ENCODE measurements at regions not wholly inside any gene's neighbourhood (a gene's known extent, or its start where the extent isn't known, plus 50 kb on each side); places are given as distances from the start of the nearest gene placed in this dataset.
A peak's percentile ranks its signal among the peaks of the same experiment; 100 is the strongest.
"Not testable (repeated sequence)": the region's sequence is repeated elsewhere in the genome, so short reads cannot be mapped to it uniquely, and the experiment has no call there.

- DNase-seq = no peak
Measured at GRCh38 chr2:39584283-39584965, 81.3 kb upstream of the TMEM178A start.

GRCh38 chr2:39585531-39585930 is 80.2 kb upstream of the TMEM178A start:
- not testable (repeated sequence) for DNase-seq

- no peak for DNase-seq
Measured at GRCh38 chr2:39587168-39587567, 78.5 kb upstream of the TMEM178A start.

GRCh38 chr2:39587641-39588040 is 78.1 kb upstream of the TMEM178A start:
- DNase-seq = no peak

- DNase-seq = peak; percentile 65
Measured at GRCh38 chr2:39593439-39594393, 72.0 kb upstream of the TMEM178A start.

GRCh38 chr2:39595116-39595515 is 70.6 kb upstream of the TMEM178A start:
- no peak for DNase-seq

- DNase-seq = no peak
Measured at GRCh38 chr2:39597314-39597713, 68.4 kb upstream of the TMEM178A start.

- no peak for DNase-seq
Measured at GRCh38 chr2:39602616-39603015, 63.1 kb upstream of the TMEM178A start.

- DNase-seq = no peak
Measured at GRCh38 chr2:39603436-39603835, 62.3 kb upstream of the TMEM178A start.

GRCh38 chr2:39604866-39605265 is 60.9 kb upstream of the TMEM178A start:
- no peak for DNase-seq

- DNase-seq = no peak
Measured at GRCh38 chr2:39606585-39606984, 59.1 kb upstream of the TMEM178A start.

GRCh38 chr2:39607538-39608262 is 58.0 kb upstream of the TMEM178A start:
- no peak for DNase-seq

GRCh38 chr2:39608263-39608575 is 57.5 kb upstream of the TMEM178A start:
- no peak for DNase-seq

GRCh38 chr2:39608686-39609441 is 56.9 kb upstream of the TMEM178A start:
- no peak for DNase-seq

- DNase-seq = no peak
Measured at GRCh38 chr2:39609917-39610316, 55.8 kb upstream of the TMEM178A start.

GRCh38 chr2:39615675-39616074 is 50.0 kb upstream of the TMEM178A start:
- no peak for DNase-seq

All from NCI-H446 treated with DMSO at 0.1 percent for 48 hours (cell line).